OCI-LY7 (cell line): ENCODE measurements at regions not wholly inside any gene's neighbourhood (a gene's known extent, or its start where the extent isn't known, plus 50 kb on each side); places are given as distances from the start of the nearest gene placed in this dataset.

ENCODE experiments used
- BruUV-seq: library from RNA; stranded (reverse); fragments of 400-500 nt; replicated peaks from 2 replicates; lab custom pipeline; 2021; lab: Mats Ljungman, UMichigan
- CTCF ChIA-PET: fragments of 300-600 bp; sonication (Branson Sonifier 250); formaldehyde crosslinking; loops from one replicate; lab custom pipeline; 2022; ENCODE audit warnings: antibody characterized with exemption; ENCODE audit not compliant: unreplicated experiment; lab: Charles Lee
- POLR2A ChIA-PET: fragments of 300-600 bp; sonication (Branson Sonifier 250); formaldehyde crosslinking; loops from one replicate; lab custom pipeline; 2022; ENCODE audit warnings: antibody characterized with exemption; lab: Charles Lee
- DNase-seq: peaks from one replicate; pipeline ENCODE4 v3.0.0-alpha.2; 2015; ENCODE audit warnings: low spot score
- H2AFZ ChIP-seq: fragments of 200-600 bp; sonication (generic), shearing (Covaris generic); 2 replicates; pipeline ENCODE4 v1.6.1; 2014; ENCODE audit warnings: mild to moderate bottlenecking, antibody characterized with exemption, low read length, moderate library complexity
- H3K27ac ChIP-seq: fragments of 200-600 bp; sonication (generic); 2 replicates; pipeline ENCODE4 v1.5.1; 2014; ENCODE audit warnings: mixed run types, low read depth, mild to moderate bottlenecking, moderate library complexity, low read length, inconsistent platforms; ENCODE audit not compliant: poor library complexity, severe bottlenecking
- H3K36me3 ChIP-seq: fragments of 200-600 bp; sonication (generic); 2 replicates; pipeline ENCODE4 v1.6.1; 2014; ENCODE audit warnings: mild to moderate bottlenecking, antibody characterized with exemption, low read length, moderate library complexity, mixed read lengths; ENCODE audit not compliant: insufficient read depth
- H3K4me1 ChIP-seq: fragments of 200-600 bp; sonication (generic); 2 replicates; pipeline ENCODE4 v1.5.1; 2014; ENCODE audit warnings: mild to moderate bottlenecking, low read length; ENCODE audit not compliant: insufficient read depth, poor library complexity, severe bottlenecking
- H3K4me2 ChIP-seq: fragments of 200-600 bp; sonication (generic); 2 replicates; pipeline ENCODE4 v1.6.1; 2014; ENCODE audit warnings: mild to moderate bottlenecking, low read length
- H3K4me3 ChIP-seq: fragments of 200-600 bp; sonication (generic); 2 replicates; pipeline ENCODE4 v1.5.1; 2014; ENCODE audit warnings: mild to moderate bottlenecking, low read depth, low read length; ENCODE audit not compliant: poor library complexity, severe bottlenecking
- H3K79me2 ChIP-seq: fragments of 200-600 bp; sonication (generic); 2 replicates; pipeline ENCODE4 v1.6.1; 2016; ENCODE audit warnings: low read depth, mild to moderate bottlenecking, low read length, moderate library complexity, mixed read lengths; ENCODE audit not compliant: insufficient read depth
- H3K9me2 ChIP-seq: fragments of 200-600 bp; sonication (generic); 2 replicates; pipeline ENCODE4 v1.6.1; 2016; ENCODE audit warnings: mild to moderate bottlenecking, low read length, mixed read lengths; ENCODE audit not compliant: insufficient read depth
- H3K9me3 ChIP-seq: fragments of 200-600 bp; sonication (generic); 2 replicates; pipeline ENCODE4 v1.6.1; 2014; ENCODE audit warnings: mild to moderate bottlenecking, mixed run types, low read length, mixed read lengths
- H4K20me1 ChIP-seq: fragments of 200-600 bp; sonication (generic); 2 replicates; pipeline ENCODE4 v1.6.1; 2014; ENCODE audit warnings: mild to moderate bottlenecking, antibody characterized with exemption, low read length, moderate library complexity, mixed read lengths; ENCODE audit not compliant: insufficient read depth
- EZH2phosphoT487 ChIP-seq: fragments of 200-600 bp; sonication (generic); IDR thresholded peaks from 2 replicates; pipeline ENCODE4 v1.6.1; 2018; ENCODE audit warnings: low read depth, borderline replicate concordance, mild to moderate bottlenecking, mixed run types, antibody characterized with exemption, low read length, moderate library complexity, mixed read lengths
- intact Hi-C: fragments of 100-400 bp; cut with micrococcal nuclease; formaldehyde crosslinking; loops from one replicate; pipeline ENCODE4 v1.10.0; 2022; ENCODE audit not compliant: unreplicated experiment
- TF ChIP-seq, protein P1 (sequence below): fragments of 200-600 bp; sonication (generic); conservative IDR thresholded peaks from 2 replicates; pipeline ENCODE4 v1.5.1; 2014; ENCODE audit warnings: mild to moderate bottlenecking, antibody characterized with exemption, low read length, moderate library complexity, mixed read lengths

DNA sequence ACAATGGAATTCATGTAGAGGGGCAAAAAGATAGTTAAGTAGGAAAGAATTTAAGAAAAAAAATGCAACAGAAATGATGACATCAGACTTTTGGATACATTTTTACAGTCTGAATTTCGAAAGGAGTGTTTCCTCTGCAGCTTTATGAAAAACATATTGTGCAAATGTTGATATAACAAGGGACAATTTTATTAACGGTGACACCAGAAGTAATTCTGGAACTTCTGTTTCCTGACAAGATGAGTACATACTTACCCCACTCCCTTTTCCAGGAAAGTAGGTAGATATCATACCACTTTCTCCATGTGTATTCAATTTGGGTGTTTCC is 369.6 kb downstream of the FBXO15 start:
- no peaks in the 10 kb centered on the region for H3K9me3 ChIP-seq
- no peaks in the 10 kb centered on the region for H4K20me1 ChIP-seq
- H3K79me2 ChIP-seq, result no peaks in the 10 kb centered on the region
- H3K36me3 ChIP-seq, result no peaks in the 10 kb centered on the region
- DNase-seq, result no peak
- H3K9me2 ChIP-seq, result no peaks in the 10 kb centered on the region
- H3K27ac ChIP-seq, result no peak overlapping the region
- ChIA-PET CTCF (no interaction called here), POLR2A (no interaction called here)
- TF ChIP-seq, protein P1, sequence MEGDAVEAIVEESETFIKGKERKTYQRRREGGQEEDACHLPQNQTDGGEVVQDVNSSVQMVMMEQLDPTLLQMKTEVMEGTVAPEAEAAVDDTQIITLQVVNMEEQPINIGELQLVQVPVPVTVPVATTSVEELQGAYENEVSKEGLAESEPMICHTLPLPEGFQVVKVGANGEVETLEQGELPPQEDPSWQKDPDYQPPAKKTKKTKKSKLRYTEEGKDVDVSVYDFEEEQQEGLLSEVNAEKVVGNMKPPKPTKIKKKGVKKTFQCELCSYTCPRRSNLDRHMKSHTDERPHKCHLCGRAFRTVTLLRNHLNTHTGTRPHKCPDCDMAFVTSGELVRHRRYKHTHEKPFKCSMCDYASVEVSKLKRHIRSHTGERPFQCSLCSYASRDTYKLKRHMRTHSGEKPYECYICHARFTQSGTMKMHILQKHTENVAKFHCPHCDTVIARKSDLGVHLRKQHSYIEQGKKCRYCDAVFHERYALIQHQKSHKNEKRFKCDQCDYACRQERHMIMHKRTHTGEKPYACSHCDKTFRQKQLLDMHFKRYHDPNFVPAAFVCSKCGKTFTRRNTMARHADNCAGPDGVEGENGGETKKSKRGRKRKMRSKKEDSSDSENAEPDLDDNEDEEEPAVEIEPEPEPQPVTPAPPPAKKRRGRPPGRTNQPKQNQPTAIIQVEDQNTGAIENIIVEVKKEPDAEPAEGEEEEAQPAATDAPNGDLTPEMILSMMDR, result no peak
- no peak for TF ChIP-seq EZH2phosphoT487
- H3K4me1 ChIP-seq, result no peaks in the 10 kb centered on the region
- no peak overlapping the region for H2AFZ ChIP-seq
- H3K4me2 ChIP-seq, result no peak overlapping the region
- H3K4me3 ChIP-seq, result no peak overlapping the region
- no TSS peak for BruUV-seq
- intact Hi-C loops, result no loop called here

DNA sequence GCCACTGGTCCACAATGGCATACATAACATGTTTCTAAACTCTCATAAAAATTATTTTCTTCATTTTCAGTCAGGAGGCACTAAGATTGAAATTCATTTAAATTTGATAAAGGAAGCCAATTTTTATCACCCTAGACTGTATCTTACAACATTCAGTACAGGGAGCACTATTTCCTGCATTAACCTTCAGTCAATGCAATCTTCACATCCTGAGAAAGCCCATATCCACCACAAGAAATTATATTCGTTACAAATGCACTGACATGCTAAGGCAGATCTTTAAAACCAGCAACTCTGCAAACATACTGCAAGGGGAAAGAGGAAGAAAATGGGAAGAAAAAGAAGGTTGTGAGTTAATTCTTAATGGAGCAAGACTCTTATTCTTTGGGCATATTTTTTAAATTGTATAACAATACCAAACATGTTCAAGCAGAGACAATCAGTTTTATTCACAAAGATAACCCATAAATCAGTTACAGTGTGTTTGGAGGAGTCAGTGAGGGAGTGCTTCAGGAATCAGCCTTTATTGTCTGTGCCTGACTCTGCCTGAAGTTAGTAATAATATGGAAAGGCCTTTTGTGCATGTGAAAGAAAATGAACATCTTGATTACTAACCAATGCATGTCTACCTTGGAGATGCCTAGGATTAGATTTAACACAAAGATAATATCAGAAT is 370.1 kb downstream of the FBXO15 start:
- CTCF ChIA-PET, result no interaction called here

DNA sequence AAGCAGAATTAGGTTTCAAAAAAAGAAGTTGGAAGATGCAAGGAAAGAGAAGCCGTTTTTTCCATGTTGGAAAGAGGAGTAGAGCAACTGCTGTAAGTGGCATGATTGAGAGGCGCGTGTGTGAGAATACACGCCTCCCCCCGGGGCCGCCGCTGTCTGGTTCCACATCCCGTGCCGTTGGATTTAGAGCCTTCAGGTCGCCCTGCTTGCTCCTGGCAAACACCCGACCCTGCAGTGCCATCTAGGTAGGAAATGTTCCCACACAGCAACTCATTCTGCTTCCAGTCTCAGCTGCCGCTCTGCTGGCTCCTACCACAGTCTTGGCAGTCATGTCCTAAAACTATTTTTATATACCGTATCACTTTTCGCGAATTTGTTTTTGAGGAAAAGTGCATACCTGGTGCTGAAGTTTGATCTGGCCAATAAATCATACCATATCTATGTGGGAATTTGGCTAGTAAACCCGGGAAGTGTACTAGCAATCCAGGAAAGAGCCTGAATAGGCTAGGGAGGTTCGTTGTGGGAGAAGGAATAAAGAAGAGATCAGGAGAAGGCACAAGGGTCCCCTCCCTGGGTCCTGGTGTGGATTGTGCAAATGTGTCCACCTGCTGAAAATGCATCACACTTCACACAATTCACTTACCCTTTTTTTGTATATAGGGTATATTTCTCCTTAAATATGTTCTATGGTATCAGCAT is 372.7 kb downstream of the FBXO15 start:
- Histone ChIP-seq H3K36me3 (no peaks in the 10 kb centered on the region), H3K9me2 (no peaks in the 10 kb centered on the region), H3K4me3 (no peak overlapping the region), H3K79me2 (no peaks in the 10 kb centered on the region), H3K9me3 (no peaks in the 10 kb centered on the region), H3K4me2 (no peak overlapping the region), H3K4me1 (no peaks in the 10 kb centered on the region), H4K20me1 (no peaks in the 10 kb centered on the region), H2AFZ (no peak overlapping the region), H3K27ac (no peak overlapping the region)
- BruUV-seq, result no TSS peak
- no peak for DNase-seq
- TF ChIP-seq, protein P1, result no peak
- no peak for TF ChIP-seq EZH2phosphoT487
- ChIA-PET POLR2A (no interaction called here), CTCF (no interaction called here)
- intact Hi-C loops, result no loop called here

More for the DNA sequence above, 370.1 kb downstream of the FBXO15 start:
- no TSS peak for BruUV-seq
- H3K9me2 ChIP-seq, result no peaks in the 10 kb centered on the region
- no peaks in the 10 kb centered on the region for H3K4me1 ChIP-seq
- TF ChIP-seq, protein P1, result no peak
- intact Hi-C loops, result no loop called here
- no peak for DNase-seq
- no peak overlapping the region for H3K4me3 ChIP-seq
- no peaks in the 10 kb centered on the region for H3K79me2 ChIP-seq
- no peak overlapping the region for H2AFZ ChIP-seq
- H3K9me3 ChIP-seq, result no peaks in the 10 kb centered on the region
- no peak overlapping the region for H3K4me2 ChIP-seq
- H3K27ac ChIP-seq, result no peak overlapping the region
- no peaks in the 10 kb centered on the region for H4K20me1 ChIP-seq
- POLR2A ChIA-PET, result no interaction called here
- H3K36me3 ChIP-seq, result no peaks in the 10 kb centered on the region
